Activated CD4-positive, alpha-beta T cell treated with anti-CD3 and anti-CD28 coated beads for 4 hours (primary cell): ENCODE measurements at regions not wholly inside any gene's neighbourhood (a gene's known extent, or its start where the extent isn't known, plus 50 kb on each side); places are given as distances from the start of the nearest gene placed in this dataset.

Experiments
- DNase-seq, 2 donors: peaks; one replicate each; pipeline ENCODE4 v3.0.0-alpha.2; 2020

GRCh38 chrX:16222151-16222550, 54.9 kb downstream of the MAGEB17 start:
- DNase-seq = no peak

- DNase-seq = no peak
These were observed 56.1 kb downstream of the MAGEB17 start for GRCh38 chrX:16223385-16223784.

- no peak for DNase-seq
These were observed 71.9 kb downstream of the MAGEB17 start for GRCh38 chrX:16239211-16239610.

GRCh38 chrX:16240231-16240905, 73.1 kb downstream of the MAGEB17 start:
- DNase-seq = no peak

- DNase-seq = no peak
These were observed 73.7 kb downstream of the MAGEB17 start for GRCh38 chrX:16240968-16241367.

- DNase-seq = no peak
These were observed 83.0 kb downstream of the MAGEB17 start for GRCh38 chrX:16250296-16250695.

GRCh38 chrX:16251782-16252181, 84.5 kb downstream of the MAGEB17 start:
- no peak for DNase-seq

GRCh38 chrX:16258882-16259281, 91.6 kb downstream of the MAGEB17 start:
- DNase-seq = no peak

- DNase-seq = no peak
These were observed 100.2 kb downstream of the MAGEB17 start for GRCh38 chrX:16267431-16267830.

GRCh38 chrX:16268206-16268605, 100.9 kb downstream of the MAGEB17 start:
- no peak for DNase-seq

- no peak for DNase-seq
These were observed 111.6 kb downstream of the MAGEB17 start for GRCh38 chrX:16278927-16279326.

- DNase-seq = no peak
These were observed 114.9 kb downstream of the MAGEB17 start for GRCh38 chrX:16282209-16282608.

- no peak for DNase-seq
These were observed 117.6 kb downstream of the MAGEB17 start for GRCh38 chrX:16284842-16285241.

- no peak for DNase-seq
These were observed 123.7 kb downstream of the MAGEB17 start for GRCh38 chrX:16290997-16291396.

- DNase-seq = no peak
These were observed 133.6 kb downstream of the MAGEB17 start for GRCh38 chrX:16300831-16301230.

GRCh38 chrX:16304751-16305150, 137.5 kb downstream of the MAGEB17 start:
- DNase-seq = no peak

GRCh38 chrX:16305187-16305586, 137.9 kb downstream of the MAGEB17 start:
- DNase-seq = no peak

GRCh38 chrX:16307950-16308349, 140.7 kb downstream of the MAGEB17 start:
- no peak for DNase-seq

- no peak for DNase-seq
These were observed 141.5 kb downstream of the MAGEB17 start for GRCh38 chrX:16308773-16309172.

GRCh38 chrX:16310326-16310725, 143.0 kb downstream of the MAGEB17 start:
- DNase-seq = no peak

GRCh38 chrX:16311671-16312070, 144.4 kb downstream of the MAGEB17 start:
- no peak for DNase-seq

GRCh38 chrX:16312761-16313623, 145.7 kb downstream of the MAGEB17 start:
- no peak for DNase-seq

- DNase-seq = no peak
These were observed 149.1 kb downstream of the MAGEB17 start for GRCh38 chrX:16316331-16316730.

GRCh38 chrX:16319929-16320328, 152.6 kb downstream of the MAGEB17 start:
- no peak for DNase-seq
